ENCODE measurements at regions not wholly inside any gene's neighbourhood (a gene's known extent, or its start where the extent isn't known, plus 50 kb on each side); places are given as distances from the start of the nearest gene placed in this dataset.

DNA sequence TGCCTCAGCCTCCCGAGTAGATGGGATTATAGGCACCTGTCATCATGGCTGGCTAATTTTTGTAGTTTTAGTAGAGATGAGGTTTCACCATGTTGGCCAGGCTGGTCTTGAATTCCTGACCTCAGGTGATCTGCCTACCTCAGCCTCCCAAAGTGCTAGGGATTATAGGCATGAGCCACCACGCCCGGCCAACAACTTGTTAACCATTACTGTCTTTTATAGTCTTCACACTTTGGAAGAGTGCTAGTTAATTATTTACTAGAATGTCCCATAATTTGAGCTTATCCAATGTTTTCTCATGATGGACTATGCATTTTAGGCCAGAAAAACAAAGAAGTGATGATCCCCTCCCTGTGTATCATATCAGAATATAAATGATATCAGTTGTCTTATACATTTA, 288.6 kb upstream of the CBLB start:
- TF ChIP-seq, protein P1, sequence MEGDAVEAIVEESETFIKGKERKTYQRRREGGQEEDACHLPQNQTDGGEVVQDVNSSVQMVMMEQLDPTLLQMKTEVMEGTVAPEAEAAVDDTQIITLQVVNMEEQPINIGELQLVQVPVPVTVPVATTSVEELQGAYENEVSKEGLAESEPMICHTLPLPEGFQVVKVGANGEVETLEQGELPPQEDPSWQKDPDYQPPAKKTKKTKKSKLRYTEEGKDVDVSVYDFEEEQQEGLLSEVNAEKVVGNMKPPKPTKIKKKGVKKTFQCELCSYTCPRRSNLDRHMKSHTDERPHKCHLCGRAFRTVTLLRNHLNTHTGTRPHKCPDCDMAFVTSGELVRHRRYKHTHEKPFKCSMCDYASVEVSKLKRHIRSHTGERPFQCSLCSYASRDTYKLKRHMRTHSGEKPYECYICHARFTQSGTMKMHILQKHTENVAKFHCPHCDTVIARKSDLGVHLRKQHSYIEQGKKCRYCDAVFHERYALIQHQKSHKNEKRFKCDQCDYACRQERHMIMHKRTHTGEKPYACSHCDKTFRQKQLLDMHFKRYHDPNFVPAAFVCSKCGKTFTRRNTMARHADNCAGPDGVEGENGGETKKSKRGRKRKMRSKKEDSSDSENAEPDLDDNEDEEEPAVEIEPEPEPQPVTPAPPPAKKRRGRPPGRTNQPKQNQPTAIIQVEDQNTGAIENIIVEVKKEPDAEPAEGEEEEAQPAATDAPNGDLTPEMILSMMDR (IDR thresholded peaks at IDR 0.05), result no peak
- no peak for TF ChIP-seq POLR2A (IDR thresholded peaks at IDR 0.05)
